A673 (cell line): ENCODE measurements at regions not wholly inside any gene's neighbourhood (a gene's known extent, or its start where the extent isn't known, plus 50 kb on each side); places are given as distances from the start of the nearest gene placed in this dataset.

Experiments used
- BruUV-seq: library from RNA; stranded (reverse); fragments of 400-500 nt; replicated peaks from 2 replicates; lab custom pipeline; 2021; lab: Mats Ljungman, UMichigan
- CTCF ChIA-PET: fragments of 300-600 bp; sonication (Branson Sonifier 250); formaldehyde crosslinking; loops from one replicate; lab custom pipeline; 2022; ENCODE audit warnings: antibody characterized with exemption; lab: Charles Lee
- POLR2A ChIA-PET: fragments of 300-600 bp; sonication (Branson Sonifier 250); formaldehyde crosslinking; loops from one replicate; lab custom pipeline; 2022; ENCODE audit warnings: antibody characterized with exemption; ENCODE audit not compliant: low non-redundant PET; lab: Charles Lee
- DNase-seq: peaks from one replicate; pipeline ENCODE4 v3.0.0-alpha.2; 2015; ENCODE audit warnings: low spot score
- H3K27ac ChIP-seq: fragments of 200-600 bp; sonication (generic); 2 replicates; pipeline ENCODE4 v1.5.1; 2016; ENCODE audit warnings: mixed run types, low read depth, mild to moderate bottlenecking, mixed read lengths, antibody characterized with exemption, low read length; ENCODE audit not compliant: poor library complexity, severe bottlenecking
- H3K27me3 ChIP-seq: fragments of 200-600 bp; sonication (generic); replicated peaks from 2 replicates; pipeline ENCODE4 v1.6.1; 2017; ENCODE audit warnings: mixed run types, low read depth, mild to moderate bottlenecking, mixed read lengths, antibody characterized with exemption, low read length; ENCODE audit not compliant: insufficient read depth, poor library complexity
- H3K36me3 ChIP-seq: fragments of 200-600 bp; sonication (generic); 2 replicates; pipeline ENCODE4 v1.6.1; 2016; ENCODE audit warnings: mixed run types, mild to moderate bottlenecking, mixed read lengths, antibody characterized with exemption, low read length; ENCODE audit not compliant: insufficient read depth, poor library complexity, severe bottlenecking
- H3K4me1 ChIP-seq: fragments of 200-600 bp; sonication (generic); 2 replicates; pipeline ENCODE4 v1.6.1; 2017; ENCODE audit warnings: mixed run types, mild to moderate bottlenecking, mixed read lengths, antibody characterized with exemption, low read length; ENCODE audit not compliant: insufficient read depth, poor library complexity, severe bottlenecking
- H3K4me3 ChIP-seq: fragments of 200-600 bp; sonication (generic); 2 replicates; pipeline ENCODE4 v1.5.1; 2016; ENCODE audit warnings: low read depth, mixed run types, mild to moderate bottlenecking, mixed read lengths, low read length; ENCODE audit not compliant: poor library complexity, severe bottlenecking
- H3K9me3 ChIP-seq: fragments of 200-600 bp; sonication (generic); 2 replicates; pipeline ENCODE4 v1.6.1; 2016; ENCODE audit warnings: mixed run types, low read depth, mild to moderate bottlenecking, mixed read lengths, antibody characterized with exemption, low read length; ENCODE audit not compliant: poor library complexity, severe bottlenecking
- EZH2 ChIP-seq: fragments of 200-600 bp; sonication (generic); IDR thresholded peaks from 2 replicates; pipeline ENCODE4 v1.6.1; 2017; ENCODE audit warnings: borderline replicate concordance, low read depth, mild to moderate bottlenecking, mixed read lengths, antibody characterized with exemption, low read length; ENCODE audit not compliant: poor library complexity, severe bottlenecking
- intact Hi-C: fragments of 100-400 bp; cut with micrococcal nuclease; formaldehyde crosslinking; loops from one replicate; pipeline ENCODE4 v1.10.0; 2022; ENCODE audit not compliant: unreplicated experiment
- TF ChIP-seq, protein P1 (sequence below): fragments of 300-800, 200-600 bp; sonication (generic); conservative IDR thresholded peaks from 2 replicates; pipeline ENCODE4 v1.5.1; 2017; ENCODE audit warnings: low read depth, mild to moderate bottlenecking, antibody characterized with exemption, low read length, moderate library complexity, mixed read lengths

DNA sequence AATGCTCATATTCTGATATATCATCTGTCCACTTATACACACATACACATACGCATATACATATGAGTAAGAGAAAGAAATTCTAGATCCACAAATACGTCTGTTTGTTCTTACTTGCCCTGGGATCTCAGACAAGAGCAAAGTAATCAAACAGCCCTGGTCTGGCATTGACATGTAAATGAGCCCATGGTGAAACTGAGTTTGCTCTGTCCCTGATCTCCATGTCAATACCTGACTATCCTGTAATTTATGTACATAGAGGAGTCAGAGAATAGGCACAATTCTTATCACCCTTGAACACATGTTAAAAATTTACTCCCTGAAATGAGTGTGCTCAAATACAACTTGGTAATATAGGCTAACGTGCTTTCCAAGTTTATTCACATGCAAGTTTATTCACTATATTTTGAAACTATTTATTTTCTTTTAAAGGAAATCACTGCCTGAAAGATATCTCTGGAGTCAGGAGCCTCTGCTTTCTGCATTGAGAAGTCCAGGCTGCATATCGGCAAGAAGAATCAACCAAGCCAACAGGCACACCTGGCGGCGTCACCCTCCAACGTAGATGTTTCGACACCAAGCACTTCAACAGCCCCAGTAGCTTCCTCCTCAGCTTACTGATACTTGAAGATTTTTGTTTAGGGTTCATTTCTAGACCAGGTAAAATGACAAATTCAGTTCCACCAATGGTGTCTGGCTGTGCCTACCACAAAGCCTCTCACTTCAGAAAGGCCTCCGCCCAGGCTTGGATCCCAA, 100.6 kb downstream of the CMPK2 start:
- DNase-seq = no peak
- Histone ChIP-seq H3K27me3 (no peaks in the 10 kb centered on the region), H3K4me1 (no peaks in the 10 kb centered on the region), H3K9me3 (no peaks in the 10 kb centered on the region), H3K36me3 (no peaks in the 10 kb centered on the region), H3K4me3 (no peak overlapping the region), H3K27ac (no peak overlapping the region)
- intact Hi-C loops = no loop called here
- POLR2A ChIA-PET = no interaction called here
- CTCF ChIA-PET = no interaction called here
- BruUV-seq = no TSS peak
- no peak for TF ChIP-seq EZH2
- TF ChIP-seq, protein P1, sequence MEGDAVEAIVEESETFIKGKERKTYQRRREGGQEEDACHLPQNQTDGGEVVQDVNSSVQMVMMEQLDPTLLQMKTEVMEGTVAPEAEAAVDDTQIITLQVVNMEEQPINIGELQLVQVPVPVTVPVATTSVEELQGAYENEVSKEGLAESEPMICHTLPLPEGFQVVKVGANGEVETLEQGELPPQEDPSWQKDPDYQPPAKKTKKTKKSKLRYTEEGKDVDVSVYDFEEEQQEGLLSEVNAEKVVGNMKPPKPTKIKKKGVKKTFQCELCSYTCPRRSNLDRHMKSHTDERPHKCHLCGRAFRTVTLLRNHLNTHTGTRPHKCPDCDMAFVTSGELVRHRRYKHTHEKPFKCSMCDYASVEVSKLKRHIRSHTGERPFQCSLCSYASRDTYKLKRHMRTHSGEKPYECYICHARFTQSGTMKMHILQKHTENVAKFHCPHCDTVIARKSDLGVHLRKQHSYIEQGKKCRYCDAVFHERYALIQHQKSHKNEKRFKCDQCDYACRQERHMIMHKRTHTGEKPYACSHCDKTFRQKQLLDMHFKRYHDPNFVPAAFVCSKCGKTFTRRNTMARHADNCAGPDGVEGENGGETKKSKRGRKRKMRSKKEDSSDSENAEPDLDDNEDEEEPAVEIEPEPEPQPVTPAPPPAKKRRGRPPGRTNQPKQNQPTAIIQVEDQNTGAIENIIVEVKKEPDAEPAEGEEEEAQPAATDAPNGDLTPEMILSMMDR = no peak

DNA sequence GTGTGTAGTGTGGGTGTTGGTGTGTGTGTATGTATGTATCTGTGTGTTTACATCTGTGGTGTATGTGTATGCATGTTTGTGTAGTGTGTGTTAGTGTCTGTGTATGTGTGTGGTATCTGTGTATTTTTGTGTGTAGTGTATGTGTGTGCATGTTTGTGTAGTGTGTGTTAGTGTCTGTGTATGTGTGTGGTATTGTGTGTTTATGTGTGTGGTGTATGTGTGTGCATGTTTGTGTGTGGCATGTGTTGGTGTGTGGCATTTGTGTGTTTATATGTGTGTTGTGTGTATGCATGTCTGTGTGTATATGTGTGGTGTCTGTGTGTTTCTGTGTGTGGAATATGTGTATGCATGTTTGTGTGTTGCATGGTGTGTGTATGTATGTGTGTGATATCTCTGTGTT, 96.4 kb downstream of the CMPK2 start:
- ChIA-PET CTCF (no interaction called here), POLR2A (no interaction called here)
- no TSS peak for BruUV-seq
- H3K4me3 ChIP-seq = no peak overlapping the region
- intact Hi-C loops = no loop called here
- H3K4me1 ChIP-seq = peaks cover 11% of the 10 kb centered on the region
- no peaks in the 10 kb centered on the region for H3K27me3 ChIP-seq
- no peak for DNase-seq
- no peak overlapping the region for H3K27ac ChIP-seq
- no peaks in the 10 kb centered on the region for H3K9me3 ChIP-seq
- no peak for TF ChIP-seq EZH2
- H3K36me3 ChIP-seq = no peaks in the 10 kb centered on the region

DNA sequence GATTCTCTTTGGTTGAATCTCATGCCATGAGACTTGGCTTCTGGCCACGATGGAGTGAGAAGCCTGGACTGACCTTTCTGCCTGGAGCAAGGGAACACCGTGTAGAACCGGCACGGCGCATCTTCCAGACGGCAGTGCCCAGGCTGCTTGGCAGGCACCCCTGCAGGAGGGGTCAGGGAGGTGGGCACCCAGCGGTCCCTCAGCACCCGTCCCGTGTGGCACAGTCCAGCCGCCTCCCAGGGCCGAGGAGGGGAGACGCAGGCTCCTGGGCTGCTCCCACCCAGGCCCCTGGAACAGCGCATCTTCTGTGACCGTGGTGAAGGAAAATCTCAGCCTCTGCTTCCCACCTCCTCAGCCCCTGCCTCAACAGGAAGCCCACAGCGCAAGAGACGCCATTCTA, 95.7 kb downstream of the CMPK2 start:
- no peaks in the 10 kb centered on the region for H3K27me3 ChIP-seq
- no peak for DNase-seq
- H3K4me1 ChIP-seq = peaks cover 11% of the 10 kb centered on the region
- POLR2A ChIA-PET = no interaction called here
- no peak overlapping the region for H3K27ac ChIP-seq
- H3K4me3 ChIP-seq = no peak overlapping the region
- no peaks in the 10 kb centered on the region for H3K9me3 ChIP-seq
- no peaks in the 10 kb centered on the region for H3K36me3 ChIP-seq
- CTCF ChIA-PET = no interaction called here
- TF ChIP-seq, protein P1 = no peak
- TF ChIP-seq EZH2 = no peak
- intact Hi-C loops = loop anchor here (5.0 to 10.0 kb wide), 4 partner anchors 318 to 1695 kb away; partner anchors contain the start of gene SOX11
- no TSS peak for BruUV-seq
